ENCODE measurements at regions not wholly inside any gene's neighbourhood (a gene's known extent, or its start where the extent isn't known, plus 50 kb on each side); places are given as distances from the start of the nearest gene placed in this dataset.

DNA sequence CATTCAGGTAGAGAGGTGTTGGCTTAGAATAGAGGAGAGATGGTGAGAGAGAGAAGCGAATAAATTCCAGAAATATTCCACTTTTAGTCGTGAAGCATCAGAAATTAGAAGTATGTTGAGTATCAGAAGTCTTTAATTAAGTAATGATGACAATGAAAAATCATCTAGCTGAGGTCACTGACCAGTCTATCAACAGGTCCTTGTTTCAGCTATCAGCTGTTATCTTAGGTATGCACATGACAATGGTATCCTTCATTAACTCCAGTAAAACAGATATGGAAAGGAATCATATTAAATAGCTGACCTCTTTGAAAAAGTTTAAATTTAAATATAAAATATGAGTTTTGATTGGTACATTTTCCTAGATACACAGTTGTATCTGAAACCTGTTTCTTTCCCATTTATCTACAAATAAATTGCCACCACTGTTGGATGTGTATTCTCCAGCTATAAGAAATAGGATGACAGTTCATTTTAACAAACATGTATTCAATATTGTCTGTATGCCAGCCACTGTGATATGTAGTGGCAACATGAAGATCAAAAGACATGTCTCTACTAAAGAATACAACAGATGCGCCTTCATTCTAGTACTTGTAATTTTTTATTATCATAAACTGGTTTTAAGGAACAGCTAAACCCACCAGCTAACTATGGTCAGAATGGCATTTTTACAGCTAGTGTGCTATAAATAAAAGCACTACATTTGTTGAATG, 424.2 kb upstream of the DCN start:
- Histone ChIP-seq H3K27me3 (ENCODE audit: insufficient read depth, low read length, poor library complexity) (no peaks in the 10 kb centered on the region), H4K20me1 (ENCODE audit: insufficient read depth, low read length) (no peaks in the 10 kb centered on the region), H3K36me3 (ENCODE audit: insufficient read depth, low read length) (no peaks in the 10 kb centered on the region), H2AFZ (ENCODE audit: low read depth, low read length) (no peak overlapping the region), H3K4me3 (ENCODE audit: low read depth in 1 of 2, low read length in 2 of 2) (no peak overlapping the region), H3K79me2 (ENCODE audit: insufficient read depth, low read length) (no peaks in the 10 kb centered on the region), H3K27ac (ENCODE audit: low read length) (no peak overlapping the region), H3K9me3 (ENCODE audit: insufficient read depth, low read length, severe bottlenecking) (no peaks in the 10 kb centered on the region), H3K4me1 (ENCODE audit: insufficient read depth, low read length) (no peaks in the 10 kb centered on the region), H3K9ac (ENCODE audit: low read depth, low read length) (no peak overlapping the region), H3K4me2 (ENCODE audit: insufficient read depth, low read length) (no peak overlapping the region)
- no peak for ATAC-seq (ENCODE audit: insufficient read depth, low read depth)
- no peak for DNase-seq
- TF ChIP-seq, protein P1, sequence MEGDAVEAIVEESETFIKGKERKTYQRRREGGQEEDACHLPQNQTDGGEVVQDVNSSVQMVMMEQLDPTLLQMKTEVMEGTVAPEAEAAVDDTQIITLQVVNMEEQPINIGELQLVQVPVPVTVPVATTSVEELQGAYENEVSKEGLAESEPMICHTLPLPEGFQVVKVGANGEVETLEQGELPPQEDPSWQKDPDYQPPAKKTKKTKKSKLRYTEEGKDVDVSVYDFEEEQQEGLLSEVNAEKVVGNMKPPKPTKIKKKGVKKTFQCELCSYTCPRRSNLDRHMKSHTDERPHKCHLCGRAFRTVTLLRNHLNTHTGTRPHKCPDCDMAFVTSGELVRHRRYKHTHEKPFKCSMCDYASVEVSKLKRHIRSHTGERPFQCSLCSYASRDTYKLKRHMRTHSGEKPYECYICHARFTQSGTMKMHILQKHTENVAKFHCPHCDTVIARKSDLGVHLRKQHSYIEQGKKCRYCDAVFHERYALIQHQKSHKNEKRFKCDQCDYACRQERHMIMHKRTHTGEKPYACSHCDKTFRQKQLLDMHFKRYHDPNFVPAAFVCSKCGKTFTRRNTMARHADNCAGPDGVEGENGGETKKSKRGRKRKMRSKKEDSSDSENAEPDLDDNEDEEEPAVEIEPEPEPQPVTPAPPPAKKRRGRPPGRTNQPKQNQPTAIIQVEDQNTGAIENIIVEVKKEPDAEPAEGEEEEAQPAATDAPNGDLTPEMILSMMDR (IDR thresholded peaks at IDR 0.05; ENCODE audit: borderline replicate concordance, extremely low read depth, low read length, poor library complexity, severe bottlenecking) = no peak
- no peak for TF ChIP-seq EZH2 (IDR thresholded peaks at IDR 0.05; ENCODE audit: borderline replicate concordance, low read depth, low read length, severe bottlenecking)

DNA sequence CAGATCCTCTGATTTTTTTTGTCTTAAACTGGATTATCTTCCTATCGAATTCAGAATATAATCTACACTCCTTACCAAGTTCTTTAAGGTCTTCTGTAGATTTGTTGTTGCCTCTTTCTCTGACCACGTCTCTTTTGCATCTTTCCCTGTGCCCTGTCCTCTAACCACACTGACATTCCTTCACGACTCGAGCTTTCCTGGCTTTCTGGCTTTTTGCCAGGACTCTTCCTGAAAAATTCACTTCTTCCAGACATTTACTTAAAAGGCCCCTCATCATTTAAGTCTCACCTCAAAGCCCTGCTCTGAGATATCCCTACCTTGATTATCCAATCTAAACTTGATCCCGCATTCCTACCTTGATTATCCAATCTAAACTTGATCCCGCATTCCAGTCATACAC, 422.3 kb upstream of the DCN start:
- Histone ChIP-seq H2AFZ (ENCODE audit: low read depth, low read length) (no peak overlapping the region), H3K9me3 (ENCODE audit: insufficient read depth, low read length, severe bottlenecking) (peaks cover 2% of the 10 kb centered on the region), H3K79me2 (ENCODE audit: insufficient read depth, low read length) (no peaks in the 10 kb centered on the region), H3K4me3 (ENCODE audit: low read depth in 1 of 2, low read length in 2 of 2) (no peak overlapping the region), H4K20me1 (ENCODE audit: insufficient read depth, low read length) (no peaks in the 10 kb centered on the region), H3K9ac (ENCODE audit: low read depth, low read length) (no peak overlapping the region), H3K27me3 (ENCODE audit: insufficient read depth, low read length, poor library complexity) (no peaks in the 10 kb centered on the region), H3K4me1 (ENCODE audit: insufficient read depth, low read length) (no peaks in the 10 kb centered on the region), H3K4me2 (ENCODE audit: insufficient read depth, low read length) (no peak overlapping the region), H3K36me3 (ENCODE audit: insufficient read depth, low read length) (no peaks in the 10 kb centered on the region), H3K27ac (ENCODE audit: low read length) (no peak overlapping the region)
- ATAC-seq (ENCODE audit: insufficient read depth, low read depth) (no peak), DNase-seq (no peak)
- TF ChIP-seq, protein P1 (IDR thresholded peaks at IDR 0.05; ENCODE audit: borderline replicate concordance, extremely low read depth, low read length, poor library complexity, severe bottlenecking) = no peak
- no peak for TF ChIP-seq EZH2 (IDR thresholded peaks at IDR 0.05; ENCODE audit: borderline replicate concordance, low read depth, low read length, severe bottlenecking)

DNA sequence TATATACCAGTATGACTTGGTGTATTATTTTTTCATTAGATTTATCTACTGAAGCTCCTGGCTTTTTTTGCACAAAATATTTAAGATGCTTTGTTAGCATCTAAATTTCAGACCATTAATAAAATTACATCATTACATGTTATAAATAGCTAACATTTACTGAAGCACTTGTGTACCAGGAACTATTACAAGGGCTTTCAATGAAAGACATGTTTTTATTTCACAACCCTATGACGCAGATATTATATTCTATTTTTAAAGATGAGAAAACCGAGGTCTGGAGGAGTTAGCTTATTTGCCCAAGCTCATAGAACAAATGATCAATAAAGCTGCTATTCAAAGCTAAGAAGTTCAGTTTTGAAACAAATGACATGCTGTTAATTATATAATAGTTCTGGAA, 420.4 kb upstream of the DCN start:
- no peak for DNase-seq
- H3K36me3 ChIP-seq (ENCODE audit: insufficient read depth, low read length) = no peaks in the 10 kb centered on the region

More for the DNA sequence above, 420.4 kb upstream of the DCN start:
- Histone ChIP-seq H4K20me1 (ENCODE audit: insufficient read depth, low read length) (no peaks in the 10 kb centered on the region), H3K27me3 (ENCODE audit: insufficient read depth, low read length, poor library complexity) (no peaks in the 10 kb centered on the region), H3K4me3 (ENCODE audit: low read depth in 1 of 2, low read length in 2 of 2) (no peak overlapping the region), H3K9me3 (ENCODE audit: insufficient read depth, low read length, severe bottlenecking) (peaks cover 9% of the 10 kb centered on the region), H3K9ac (ENCODE audit: low read depth, low read length) (no peak overlapping the region), H2AFZ (ENCODE audit: low read depth, low read length) (no peak overlapping the region), H3K79me2 (ENCODE audit: insufficient read depth, low read length) (no peaks in the 10 kb centered on the region), H3K27ac (ENCODE audit: low read length) (no peak overlapping the region), H3K4me1 (ENCODE audit: insufficient read depth, low read length) (no peaks in the 10 kb centered on the region), H3K4me2 (ENCODE audit: insufficient read depth, low read length) (no peak overlapping the region)
- no peak for ATAC-seq (ENCODE audit: insufficient read depth, low read depth)
- TF ChIP-seq EZH2 (IDR thresholded peaks at IDR 0.05; ENCODE audit: borderline replicate concordance, low read depth, low read length, severe bottlenecking) = no peak
- TF ChIP-seq, protein P1 (IDR thresholded peaks at IDR 0.05; ENCODE audit: borderline replicate concordance, extremely low read depth, low read length, poor library complexity, severe bottlenecking) = no peak
